Small intestine (tissue), 7 donors: ENCODE measurements at regions not wholly inside any gene's neighbourhood (a gene's known extent, or its start where the extent isn't known, plus 50 kb on each side); places are given as distances from the start of the nearest gene placed in this dataset.
"Not testable (repeated sequence)": the region's sequence is repeated elsewhere in the genome, so short reads cannot be mapped to it uniquely, and the experiment has no call there.

Source experiments
- DNase-seq, 2 donors: peaks; one replicate each; pipeline versions ENCODE4 v3.0.0 to v3.0.0-alpha.2; 2013
- FAIRE-seq: peaks from 2 replicates; lab custom pipeline; 2012; peaks lifted over from hg19 to GRCh38; lab: Jason Lieb, UNC
- H3K27ac ChIP-seq, 3 donors: one replicate each; pipeline ENCODE4 v1.5.1; 2013; ENCODE audit warnings: low read length in 2 of 3, mild to moderate bottlenecking in 2 of 3, control low read depth in 1 of 3, inconsistent platforms in 1 of 3, low read depth in 1 of 3, moderate library complexity in 1 of 3
- H3K27me3 ChIP-seq, 3 donors: one replicate each; pipeline ENCODE4 v1.6.1; 2013; ENCODE audit warnings: low read length in 3 of 3, inconsistent platforms in 1 of 3; ENCODE audit not compliant: control insufficient read depth in 3 of 3, insufficient read depth in 3 of 3
- H3K36me3 ChIP-seq, 3 donors: one replicate each; pipeline ENCODE4 v1.6.1; 2013; ENCODE audit warnings: low read length in 3 of 3, inconsistent platforms in 1 of 3, low read depth in 1 of 3, mild to moderate bottlenecking in 1 of 3, moderate library complexity in 1 of 3; ENCODE audit not compliant: control insufficient read depth in 3 of 3, insufficient read depth in 2 of 3
- H3K4me1 ChIP-seq, 3 donors: one replicate each; pipeline ENCODE4 v1.6.1; 2013; ENCODE audit warnings: low read length in 2 of 3, inconsistent platforms in 1 of 3, low read depth in 1 of 3, mild to moderate bottlenecking in 1 of 3, moderate library complexity in 1 of 3; ENCODE audit not compliant: control insufficient read depth in 3 of 3, insufficient read depth in 2 of 3
- H3K4me3 ChIP-seq, 3 donors: one replicate each; pipeline ENCODE4 v1.5.1; 2013; ENCODE audit warnings: low read length in 3 of 3, control low read depth in 1 of 3, inconsistent platforms in 1 of 3, low read depth in 1 of 3, mild to moderate bottlenecking in 1 of 3, moderate library complexity in 1 of 3
- H3K9me3 ChIP-seq, 2 donors: one replicate each; pipeline ENCODE4 v1.6.1; 2013; ENCODE audit warnings: low read depth in 1 of 2, low read length in 1 of 2; ENCODE audit not compliant: control insufficient read depth in 2 of 2, insufficient read depth in 1 of 2
- WGBS, 3 donors: extraction: QIAGEN DNeasy Blood & Tissue Kit; methylation state at CpG; one replicate each; pipeline ENCODE4 v1.1.7; 2013; 5-methylcytosine and 5-hydroxymethylcytosine counted together
- donor health status: healthy with polysubstance abuse.
- donor health status: control.
- donor health status: control.
- donor health status: Bipolar disorder and iron deficiency.
- donor health status: healthy.

DNA sequence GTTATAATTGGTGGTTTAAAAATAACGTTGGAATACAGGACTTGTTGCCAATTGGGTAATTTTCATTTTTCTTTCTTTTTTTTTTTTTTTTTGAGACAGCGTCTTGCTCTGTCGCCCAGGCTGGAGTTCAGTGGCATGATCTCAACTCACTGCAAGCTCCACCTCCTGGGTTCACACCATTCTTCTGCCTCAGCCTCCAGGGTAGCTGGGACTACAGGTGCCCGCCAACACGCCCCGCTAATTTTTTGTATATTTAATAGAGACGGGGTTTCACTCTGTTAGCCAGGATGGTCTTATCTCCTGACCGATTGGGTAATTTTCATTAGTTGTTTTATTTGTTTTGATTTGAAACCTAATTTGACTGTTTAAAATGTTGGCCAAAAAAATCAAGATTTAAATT lies 93.7 kb downstream of the ZNF486 start:
- not testable (repeated sequence) for FAIRE-seq, H3K27me3 ChIP-seq
- WGBS, 3 donors, result 57 to 79% (median 79%) methylated on average over 8 of the region's 8 CpGs

DNA sequence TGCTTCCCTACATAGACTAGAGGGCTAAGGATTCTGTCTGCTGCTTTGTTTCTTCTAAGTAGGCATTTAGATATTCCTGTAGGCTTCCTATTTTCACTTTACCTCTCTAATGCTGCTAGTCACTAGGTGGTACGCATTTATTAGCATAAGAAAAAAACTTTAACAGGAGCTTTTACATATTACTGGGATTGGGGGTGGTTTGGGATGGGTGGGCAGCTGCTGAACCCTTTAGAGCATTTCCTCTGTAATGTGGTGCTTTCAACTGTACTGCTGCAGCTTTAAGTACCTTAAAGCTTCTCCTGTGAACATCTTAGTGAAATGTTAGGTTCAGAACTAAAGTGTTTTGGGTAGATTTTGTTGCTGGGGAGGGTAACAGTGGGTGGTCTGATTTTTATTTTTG lies 92.6 kb downstream of the ZNF486 start:
- Histone ChIP-seq H3K27ac (no peak overlapping the region), H3K27me3 (no peaks in the 10 kb centered on the region), H3K4me1 (no peaks in the 10 kb centered on the region), H3K9me3 (no peaks in the 10 kb centered on the region), H3K36me3 (no peaks in the 10 kb centered on the region), H3K4me3 (no peak overlapping the region)
- 55 to 85% (median 77%) methylated on average over 1 of the region's 1 CpG for WGBS, 3 donors
- FAIRE-seq, result no peak
- DNase-seq, result no peak

More for the DNA sequence above, 93.7 kb downstream of the ZNF486 start:
- not testable (repeated sequence) for H3K36me3 ChIP-seq, H3K4me3 ChIP-seq, H3K4me1 ChIP-seq, H3K27ac ChIP-seq, H3K9me3 ChIP-seq, DNase-seq

DNA sequence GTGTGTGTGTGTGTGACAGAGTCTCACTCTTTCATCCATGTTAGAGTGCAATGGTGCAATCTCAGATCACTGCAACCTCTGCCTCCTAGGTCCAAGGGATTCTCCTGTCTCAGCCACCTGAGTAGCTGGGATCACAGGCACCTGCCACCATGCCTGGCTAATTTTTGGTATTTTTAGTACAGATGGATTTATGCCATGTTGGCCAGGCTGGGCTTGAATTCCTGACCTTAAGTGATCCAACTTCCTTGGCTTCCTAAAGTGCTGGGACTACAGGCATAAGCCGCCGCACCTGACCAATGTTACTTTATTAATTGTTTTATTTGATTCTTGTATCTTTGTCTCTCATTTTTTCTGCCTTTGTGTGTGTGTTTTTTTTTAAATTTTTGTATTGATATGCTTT lies 89.6 kb downstream of the ZNF486 start:
- WGBS, 3 donors, result 97 to 100% (median 97%) methylated on average over 2 of the region's 2 CpGs
- H3K4me3 ChIP-seq, result no peak overlapping the region
- no peak overlapping the region for H3K27ac ChIP-seq
- DNase-seq, result no peak
- H3K27me3 ChIP-seq, result no peaks in the 10 kb centered on the region
- no peaks in the 10 kb centered on the region for H3K9me3 ChIP-seq
- H3K4me1 ChIP-seq, result peaks cover 0 to 8% (median 0%) of the 10 kb centered on the region in 3 donors
- FAIRE-seq, result no peak
- no peaks in the 10 kb centered on the region for H3K36me3 ChIP-seq

GRCh38 chr19:20254121-20254520 lies 87.1 kb downstream of the ZNF486 start:
- Histone ChIP-seq H3K36me3 (no peaks in the 10 kb centered on the region), H3K27ac (no peak overlapping the region), H3K27me3 (no peaks in the 10 kb centered on the region), H3K4me3 (no peak overlapping the region), H3K9me3 (no peaks in the 10 kb centered on the region), H3K4me1 (peaks cover 0 to 13% (median 0%) of the 10 kb centered on the region in 3 donors)
- whole genome bisulfite sequencing, 3 donors, result 87 to 93% (median 93%) methylated on average over 5 of the region's 5 CpGs
- DNase-seq (no peak), FAIRE-seq (no peak)

DNA sequence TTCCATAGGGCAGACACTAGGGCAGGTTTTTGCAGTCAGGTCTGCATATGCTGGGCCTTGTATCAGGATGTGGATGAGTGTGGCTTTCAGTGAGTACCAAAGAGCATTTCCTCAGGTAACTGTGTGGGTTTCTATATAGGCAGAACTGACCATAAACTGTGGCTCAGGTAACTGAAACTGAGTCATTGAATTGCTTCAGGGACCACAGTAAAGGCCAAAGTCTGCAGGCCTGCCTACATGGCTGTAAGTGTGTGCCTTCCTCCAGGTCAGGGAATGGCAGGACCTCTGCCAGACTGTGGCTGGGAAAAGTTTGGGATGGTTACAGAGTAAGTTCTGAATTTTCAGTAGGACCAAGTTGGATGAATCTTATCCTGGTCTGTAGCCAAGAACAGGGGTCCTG lies 85.6 kb downstream of the ZNF486 start:
- H3K9me3 ChIP-seq, result no peaks in the 10 kb centered on the region
- peak overlapping the region in 1 of 3 donors; percentile 54 for H3K27ac ChIP-seq
- H3K27me3 ChIP-seq, result no peaks in the 10 kb centered on the region
- no peaks in the 10 kb centered on the region for H3K36me3 ChIP-seq
- FAIRE-seq (no peak), DNase-seq (peak in 1 of 2 donors; percentile 78)
- H3K4me3 ChIP-seq, result no peak overlapping the region
- peaks cover 0 to 13% (median 0%) of the 10 kb centered on the region in 3 donors for H3K4me1 ChIP-seq

DNA sequence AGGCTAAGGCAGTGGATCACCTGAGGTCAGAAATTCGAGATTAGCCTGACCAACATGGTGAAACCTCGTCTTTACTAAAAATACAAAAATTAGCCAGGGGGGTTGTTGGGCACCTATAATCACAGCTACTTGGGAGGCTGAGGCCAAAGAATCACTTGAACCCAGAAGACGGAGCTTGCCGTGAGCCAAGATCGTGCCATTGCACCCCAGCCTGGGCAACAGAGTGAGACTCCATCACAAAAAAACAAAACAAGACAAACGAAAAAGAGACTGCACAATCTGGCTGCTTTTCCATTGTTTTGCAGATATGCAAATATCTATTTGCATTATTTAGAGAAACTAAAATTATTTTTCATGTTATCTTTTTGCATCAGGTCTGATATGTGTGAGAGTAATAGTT lies 83.6 kb downstream of the ZNF486 start:
- no peak for DNase-seq
- no peak for FAIRE-seq
- Histone ChIP-seq H3K9me3 (no peaks in the 10 kb centered on the region), H3K36me3 (no peaks in the 10 kb centered on the region), H3K4me1 (peaks cover 0 to 13% (median 0%) of the 10 kb centered on the region in 3 donors), H3K27ac (no peak overlapping the region), H3K27me3 (no peaks in the 10 kb centered on the region), H3K4me3 (no peak overlapping the region)
- WGBS, 3 donors, result 74 to 76% (median 76%) methylated on average over 6 of the region's 6 CpGs

- no peak overlapping the region for H3K4me3 ChIP-seq
- H3K27ac ChIP-seq, result peak overlapping the region in 1 of 3 donors; percentile 11
- no peak for FAIRE-seq
- H3K9me3 ChIP-seq, result no peaks in the 10 kb centered on the region
- DNase-seq, result peak in 1 of 2 donors; percentile 71
- H3K4me1 ChIP-seq, result peaks cover 0 to 13% (median 0%) of the 10 kb centered on the region in 3 donors
- H3K36me3 ChIP-seq, result no peaks in the 10 kb centered on the region
- no peaks in the 10 kb centered on the region for H3K27me3 ChIP-seq
- WGBS, 3 donors, result 19 to 35% (median 31%) methylated on average over 1 of the region's 1 CpG
These were observed 83.1 kb downstream of the ZNF486 start for GRCh38 chr19:20250121-20250520.
